Retinal pigment epithelial cell (primary cell): ENCODE measurements at regions not wholly inside any gene's neighbourhood (a gene's known extent, or its start where the extent isn't known, plus 50 kb on each side); places are given as distances from the start of the nearest gene placed in this dataset.

Experiments
- DNase-seq: peaks from one replicate; pipeline ENCODE4 v3.0.0-alpha.2; 2010; ENCODE audit warnings: low read depth
- H3K4me3 ChIP-seq: 2 replicates; pipeline ENCODE4 v1.5.1; 2011; ENCODE audit warnings: mild to moderate bottlenecking, low read length, control low read depth, moderate library complexity
- CTCF ChIP-seq: conservative IDR thresholded peaks from 2 replicates; pipeline ENCODE4 v1.5.1; 2011; ENCODE audit warnings: low read depth, low read length, control low read depth, inconsistent platforms

GRCh38 chr10:29107866-29108498, 180.9 kb upstream of the LYZL1 start:
- H3K4me3 ChIP-seq = no peak overlapping the region
- no peak for TF ChIP-seq CTCF
- DNase-seq = no peak

- H3K4me3 ChIP-seq = no peak overlapping the region
- DNase-seq = no peak
- no peak for TF ChIP-seq CTCF
Measured at GRCh38 chr10:29109707-29110571, 178.9 kb upstream of the LYZL1 start.

- no peak for DNase-seq
- H3K4me3 ChIP-seq = no peak overlapping the region
- TF ChIP-seq CTCF = no peak
Measured at GRCh38 chr10:29112827-29113615, 175.8 kb upstream of the LYZL1 start.

GRCh38 chr10:29113616-29113945, 175.3 kb upstream of the LYZL1 start:
- TF ChIP-seq CTCF = no peak
- no peak for DNase-seq
- no peak overlapping the region for H3K4me3 ChIP-seq

GRCh38 chr10:29114141-29114540, 174.7 kb upstream of the LYZL1 start:
- H3K4me3 ChIP-seq = no peak overlapping the region
- DNase-seq = no peak
- TF ChIP-seq CTCF = no peak

GRCh38 chr10:29117781-29118180, 171.1 kb upstream of the LYZL1 start:
- no peak overlapping the region for H3K4me3 ChIP-seq
- no peak for DNase-seq
- no peak for TF ChIP-seq CTCF

GRCh38 chr10:29119374-29119773, 169.5 kb upstream of the LYZL1 start:
- DNase-seq = no peak
- no peak overlapping the region for H3K4me3 ChIP-seq
- peak; percentile 64 for TF ChIP-seq CTCF
